HG03064 (cell line): ENCODE measurements at regions not wholly inside any gene's neighbourhood (a gene's known extent, or its start where the extent isn't known, plus 50 kb on each side); places are given as distances from the start of the nearest gene placed in this dataset.
A peak's percentile ranks its signal among the peaks of the same experiment; 100 is the strongest.
"Not testable (repeated sequence)": the region's sequence is repeated elsewhere in the genome, so short reads cannot be mapped to it uniquely, and the experiment has no call there.

ENCODE experiments used
- ATAC-seq: cut with Tn5 transposase; IDR thresholded peaks from one replicate; pipeline ENCODE4 v1.9.1; 2021; ENCODE audit warnings: low read depth; ENCODE audit not compliant: unreplicated experiment

- peak; percentile 75 for ATAC-seq
These were observed 55.5 kb downstream of the TPBG start for GRCh38 chr6:82419132-82419581.

- no peak for ATAC-seq
These were observed 56.2 kb downstream of the TPBG start for GRCh38 chr6:82419859-82420258.

- no peak for ATAC-seq
These were observed 67.0 kb downstream of the TPBG start for GRCh38 chr6:82430611-82431010.

- ATAC-seq = no peak
These were observed 73.1 kb downstream of the TPBG start for GRCh38 chr6:82436740-82437139.

GRCh38 chr6:82437701-82438100 lies 74.1 kb downstream of the TPBG start:
- no peak for ATAC-seq

- ATAC-seq = no peak
These were observed 77.6 kb downstream of the TPBG start for GRCh38 chr6:82441047-82441855.

GRCh38 chr6:82442061-82442719 lies 78.6 kb downstream of the TPBG start:
- ATAC-seq = no peak

GRCh38 chr6:82458147-82458546 lies 94.5 kb downstream of the TPBG start:
- ATAC-seq = no peak

GRCh38 chr6:82458705-82459104 lies 95.1 kb downstream of the TPBG start:
- no peak for ATAC-seq

- ATAC-seq = no peak
These were observed 97.9 kb downstream of the TPBG start for GRCh38 chr6:82461536-82461935.

- no peak for ATAC-seq
These were observed 103.7 kb downstream of the TPBG start for GRCh38 chr6:82467338-82467737.

- not testable (repeated sequence) for ATAC-seq
These were observed 106.5 kb downstream of the TPBG start for GRCh38 chr6:82470123-82470522.

GRCh38 chr6:82475106-82475505 lies 111.5 kb downstream of the TPBG start:
- ATAC-seq = not testable (repeated sequence)

- ATAC-seq = no peak
These were observed 120.4 kb downstream of the TPBG start for GRCh38 chr6:82484001-82484400.

- no peak for ATAC-seq
These were observed 121.4 kb downstream of the TPBG start for GRCh38 chr6:82484737-82485626.

- ATAC-seq = no peak
These were observed 124.3 kb downstream of the TPBG start for GRCh38 chr6:82487895-82488294.

- ATAC-seq = no peak
These were observed 124.8 kb downstream of the TPBG start for GRCh38 chr6:82488403-82488802.

- no peak for ATAC-seq
These were observed 128.5 kb downstream of the TPBG start for GRCh38 chr6:82492134-82492533.

- no peak for ATAC-seq
These were observed 129.8 kb downstream of the TPBG start for GRCh38 chr6:82493467-82493866.

- ATAC-seq = no peak
These were observed 130.8 kb downstream of the TPBG start for GRCh38 chr6:82494367-82494766.

- ATAC-seq = not testable (repeated sequence)
These were observed 138.3 kb downstream of the TPBG start for GRCh38 chr6:82501901-82502300.
